ENCODE measurements at regions not wholly inside any gene's neighbourhood (a gene's known extent, or its start where the extent isn't known, plus 50 kb on each side); places are given as distances from the start of the nearest gene placed in this dataset.
A peak's percentile ranks its signal among the peaks of the same experiment; 100 is the strongest.

DNA sequence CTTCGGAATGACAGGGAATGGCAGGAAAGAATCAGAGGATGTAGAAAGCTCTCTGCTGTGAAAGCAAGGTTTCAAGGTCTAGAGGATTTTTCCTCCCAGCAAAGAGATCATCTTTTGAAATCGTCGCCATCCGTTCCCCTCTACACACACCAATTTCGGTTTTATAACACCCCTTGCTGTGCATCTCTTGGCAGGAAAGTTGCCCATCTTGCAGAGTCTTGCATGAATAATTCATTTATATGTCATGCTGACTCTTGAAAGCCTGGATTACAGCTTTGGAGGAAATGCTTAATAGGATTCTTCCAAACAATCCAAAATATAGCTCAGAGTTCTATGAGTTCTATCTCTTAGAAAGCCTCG is 262.7 kb downstream of the CHL1 start:
- no peak for DNase-seq

DNA sequence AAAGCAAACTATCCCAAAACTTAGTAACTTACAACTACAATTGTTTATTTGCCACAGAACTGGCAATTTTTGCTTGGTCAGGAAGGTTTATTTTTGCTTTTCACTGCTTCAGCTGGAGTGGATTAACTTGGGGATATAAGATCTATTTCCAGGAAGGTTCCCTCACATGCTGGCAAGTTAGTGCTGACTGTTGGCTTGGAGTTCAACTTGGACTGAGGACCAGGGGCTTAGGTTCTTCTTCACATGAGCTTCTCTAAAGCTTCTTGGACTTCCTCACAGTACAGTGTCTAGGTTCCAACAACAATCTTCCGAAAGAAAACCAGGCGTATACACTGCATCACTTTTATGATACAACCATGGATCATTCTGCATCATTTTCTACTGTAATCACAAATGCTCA is 264.4 kb downstream of the CHL1 start:
- DNase-seq: no peak

DNA sequence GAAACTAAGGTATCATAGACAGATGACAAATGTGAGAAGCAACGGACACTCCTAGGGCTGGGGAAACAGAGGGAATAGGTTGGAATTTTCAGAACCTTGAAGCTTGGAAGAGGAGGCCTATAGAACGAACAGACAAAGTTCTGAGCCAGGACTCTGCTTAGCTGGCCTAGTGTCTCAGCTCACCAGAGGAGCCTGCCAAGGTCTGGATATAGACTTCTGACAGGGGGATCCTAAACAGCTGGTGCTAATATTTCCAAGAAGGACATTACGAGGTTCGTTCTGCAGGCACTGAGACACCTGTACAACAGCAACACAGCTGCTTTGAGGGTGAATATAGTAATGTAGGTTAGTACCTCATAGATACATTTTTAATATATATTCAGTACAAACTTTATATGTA is 266.3 kb downstream of the CHL1 start:
- DNase-seq: no peak

DNA sequence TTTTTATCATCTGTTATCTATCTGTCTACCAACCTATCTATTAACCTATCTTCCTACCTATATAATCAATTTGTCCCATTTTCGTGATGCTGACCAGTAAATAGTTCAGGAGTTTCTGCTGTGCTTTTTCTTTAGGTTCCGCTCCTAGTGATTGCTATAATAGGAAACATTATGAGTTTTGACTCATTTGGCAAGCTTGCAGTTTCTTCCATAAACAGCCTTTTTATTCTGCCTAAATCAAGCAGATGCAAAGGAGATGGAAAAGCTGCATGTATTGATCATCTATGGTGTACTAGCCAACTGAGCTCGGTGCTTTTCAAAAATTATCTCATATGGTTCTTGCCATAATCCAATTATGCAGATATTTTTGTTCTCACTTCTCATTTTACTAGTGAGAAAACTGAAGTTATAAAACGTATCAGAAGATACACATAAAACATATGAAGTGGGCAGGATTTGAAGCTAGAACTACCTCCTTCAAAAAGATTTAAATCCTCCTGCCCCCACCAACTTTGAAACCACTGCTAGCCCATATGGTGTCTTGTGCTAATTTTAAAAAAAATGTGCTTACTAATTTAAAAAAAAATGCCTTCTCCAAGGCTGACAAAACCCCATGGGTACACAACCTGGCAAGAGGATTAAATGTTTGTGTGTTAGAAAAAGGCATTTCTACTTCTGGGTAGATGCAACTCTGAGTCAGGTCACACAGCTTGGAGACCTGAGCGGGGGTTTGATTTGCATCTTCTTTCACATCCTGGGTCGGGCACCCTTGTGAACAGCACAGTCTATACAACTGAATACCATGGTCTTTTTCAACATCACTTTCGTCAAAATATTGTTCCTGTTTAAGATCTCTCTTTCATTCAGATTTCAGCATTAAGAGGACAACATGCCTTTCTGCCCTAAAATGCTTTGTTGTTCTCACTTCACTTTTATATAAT is 267.0 kb downstream of the CHL1 start:
- DNase-seq: no peak

DNA sequence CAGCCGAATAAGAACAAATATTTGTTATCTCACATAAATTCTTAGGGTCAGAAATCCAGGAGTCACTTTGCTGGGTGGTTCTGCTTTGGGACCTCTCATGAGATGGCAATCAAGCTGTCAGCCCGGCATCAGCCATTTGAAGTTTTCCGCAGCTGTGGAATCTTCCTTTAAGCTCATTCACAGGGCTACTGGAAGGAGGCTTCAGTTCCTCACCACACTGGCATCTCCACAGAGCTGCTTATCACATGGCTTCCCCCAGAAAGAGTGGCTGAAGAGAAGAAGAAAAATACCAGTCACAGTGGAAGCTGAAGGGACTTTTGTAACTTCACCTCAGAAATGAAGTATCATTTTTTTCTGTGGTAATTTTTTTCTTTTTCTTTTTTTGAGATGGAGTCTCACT is 267.7 kb downstream of the CHL1 start:
- no peak for DNase-seq

DNA sequence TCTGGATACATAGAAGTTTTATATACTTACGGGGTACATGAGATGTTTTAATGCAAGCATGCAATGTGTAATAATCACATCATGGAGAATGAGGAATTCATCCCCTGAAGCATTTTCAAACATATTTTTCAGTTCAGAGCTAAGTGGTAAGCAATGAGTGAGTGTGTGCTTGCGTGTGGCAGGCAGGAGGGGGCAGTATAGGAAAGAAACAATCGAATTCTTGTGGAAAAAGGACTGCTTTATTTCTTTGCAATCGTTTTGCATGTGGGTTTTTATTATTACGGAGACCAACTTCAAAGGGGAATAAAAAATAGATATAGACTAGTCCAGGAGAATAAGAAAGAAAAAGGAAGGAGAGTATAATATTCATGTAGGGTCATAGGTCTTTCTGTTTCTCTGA is 271.6 kb downstream of the CHL1 start:
- DNase-seq: peak; percentile 7

DNA sequence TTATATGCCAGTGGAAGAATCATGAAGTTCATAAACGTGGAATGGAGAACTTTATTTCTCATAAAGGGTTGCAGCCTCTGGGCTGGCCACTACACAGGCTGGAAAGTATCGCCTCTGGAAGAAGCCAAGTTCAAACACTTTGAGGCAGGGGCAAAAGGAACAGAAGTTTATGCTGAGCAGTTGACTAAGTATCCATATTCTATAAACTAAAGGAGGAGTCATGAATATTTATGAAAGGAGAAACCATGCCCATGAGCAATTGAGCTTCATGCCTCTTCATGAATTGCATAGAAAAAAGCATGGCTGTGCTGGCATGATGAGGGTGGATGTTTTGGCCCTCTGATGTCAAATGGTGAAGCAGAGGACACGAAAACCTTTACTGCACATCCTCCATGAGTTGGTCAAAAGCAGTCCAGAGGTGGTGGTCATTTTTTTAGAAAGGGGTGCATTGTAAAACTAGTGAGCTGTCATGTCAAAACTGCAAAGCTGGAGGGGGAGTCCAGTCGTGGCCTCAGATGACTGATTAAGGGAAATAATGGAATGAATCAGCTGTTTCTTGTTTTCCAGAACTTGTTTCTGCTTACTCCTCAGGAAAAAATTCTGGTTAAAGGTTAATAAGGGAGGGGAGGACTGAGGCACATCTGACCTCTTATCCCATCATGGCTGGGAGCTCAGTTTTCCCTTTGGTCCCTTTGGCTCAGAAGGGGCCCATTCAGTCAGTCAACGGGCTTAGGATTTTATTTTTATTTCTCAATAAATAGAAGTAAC is 276.7 kb downstream of the CHL1 start:
- DNase-seq: no peak

DNA sequence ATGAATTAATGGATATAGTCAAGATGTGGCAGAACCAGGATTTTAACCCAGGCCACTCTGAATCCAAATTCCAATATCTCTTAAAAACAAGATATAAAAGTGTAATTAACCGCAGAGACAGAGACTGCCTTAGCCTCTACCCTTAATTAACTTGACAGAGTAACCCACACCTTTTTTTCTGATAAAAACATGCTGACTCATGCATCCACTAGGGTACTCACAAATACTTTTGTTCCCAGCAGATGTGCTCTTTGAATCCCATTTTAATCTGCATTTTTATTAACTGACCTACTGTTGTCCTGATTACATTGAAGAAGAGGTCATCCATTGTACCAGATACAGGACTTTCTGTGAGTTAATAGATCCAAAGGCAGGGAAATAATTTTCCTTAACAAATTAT is 278.3 kb downstream of the CHL1 start:
- DNase-seq: no peak

DNA sequence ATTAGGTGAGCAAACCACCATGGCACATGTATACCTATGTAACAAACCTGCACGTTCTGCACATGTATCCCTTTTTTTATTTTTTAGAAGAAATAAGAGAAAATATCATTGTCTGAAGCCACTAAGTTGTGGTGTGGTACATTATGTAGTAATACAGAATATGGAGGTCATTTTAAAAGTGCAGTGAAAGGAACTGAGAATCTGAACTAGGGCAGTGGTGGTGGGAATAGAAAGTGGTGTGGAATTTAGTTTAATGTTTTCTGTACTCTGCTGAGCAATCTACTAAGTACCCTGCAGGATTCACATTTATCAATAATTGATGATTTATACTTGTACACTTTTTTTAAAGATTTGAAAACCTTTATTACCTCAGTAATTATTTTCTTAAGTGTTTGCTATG is 283.5 kb downstream of the CHL1 start:
- no peak for DNase-seq

DNA sequence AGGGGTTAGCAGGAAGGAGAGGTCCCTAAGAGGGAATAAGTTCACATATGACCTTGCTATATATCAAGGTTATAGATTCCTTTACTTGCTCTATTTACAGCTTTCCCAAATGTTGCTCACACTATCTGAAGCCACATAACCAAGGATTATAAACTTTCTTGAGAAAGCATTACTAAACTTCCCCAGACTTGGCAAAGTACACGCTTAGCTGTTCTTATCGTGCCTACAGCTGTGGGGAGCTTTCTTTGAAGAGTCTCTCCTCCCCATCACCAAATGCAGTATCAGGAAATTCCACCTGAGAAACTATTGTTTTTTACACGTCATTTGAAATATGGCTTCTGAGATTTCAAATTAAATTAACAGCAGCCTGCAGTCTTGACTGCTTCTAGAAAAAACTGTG is 284.5 kb downstream of the CHL1 start:
- DNase-seq: no peak

DNA sequence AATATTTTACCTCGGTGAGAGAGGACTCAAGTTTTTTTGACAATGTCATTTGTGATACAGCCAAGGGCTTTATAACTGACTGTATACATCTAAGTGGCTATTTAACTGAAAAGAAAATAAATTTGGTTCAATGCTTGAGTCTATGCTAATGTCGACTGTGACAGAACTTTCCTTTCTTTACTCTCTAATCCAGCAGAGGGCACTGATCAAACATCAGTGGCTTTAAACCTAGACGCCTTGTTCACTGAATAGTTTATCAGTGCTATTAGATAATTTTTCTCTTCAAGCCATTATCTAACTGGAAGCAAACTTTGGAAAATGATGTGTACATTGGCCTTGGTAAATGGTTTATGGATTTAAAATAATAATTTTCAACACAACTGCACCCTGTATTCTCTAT is 285.1 kb downstream of the CHL1 start:
- DNase-seq: peak; percentile 15

DNA sequence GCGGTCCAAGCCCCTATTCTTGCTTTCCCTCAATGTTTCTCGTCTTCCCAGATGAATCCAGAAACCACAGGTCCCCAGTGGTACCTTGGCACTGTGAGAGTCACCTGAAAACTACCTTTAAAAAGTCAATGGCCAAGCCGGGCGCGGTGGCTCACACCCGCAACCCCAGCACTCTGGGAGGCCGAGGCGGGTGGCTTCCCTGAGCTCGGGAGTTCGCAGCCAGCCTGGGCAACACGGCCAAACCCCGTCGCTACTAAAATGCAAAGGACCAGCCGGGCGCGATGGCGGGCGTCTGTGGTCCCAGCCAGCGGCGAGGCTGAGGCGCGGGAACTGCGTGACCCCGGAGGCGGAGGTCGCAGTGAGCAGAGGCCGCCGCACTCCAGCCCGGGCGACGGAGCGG is 285.9 kb downstream of the CHL1 start:
- no peak for DNase-seq

DNA sequence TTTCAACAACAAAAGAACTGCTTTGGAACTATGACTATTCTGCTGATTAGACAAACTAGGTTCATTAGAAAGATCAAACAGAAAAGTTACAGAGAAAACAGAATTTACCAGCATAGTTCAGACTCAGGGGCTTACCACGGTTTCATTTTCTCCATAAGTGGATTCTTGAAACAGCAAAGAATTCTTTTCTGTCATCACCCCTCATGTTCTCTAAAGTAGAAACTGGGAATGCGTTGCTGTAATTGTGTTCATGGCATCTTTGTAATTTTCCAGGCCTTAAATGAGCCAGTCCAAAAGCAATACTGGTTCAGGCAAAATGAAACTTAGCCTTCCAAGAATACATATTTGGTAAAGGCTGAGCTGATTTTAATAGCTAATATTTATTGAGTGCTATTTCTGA is 287.8 kb downstream of the CHL1 start:
- no peak for DNase-seq

DNA sequence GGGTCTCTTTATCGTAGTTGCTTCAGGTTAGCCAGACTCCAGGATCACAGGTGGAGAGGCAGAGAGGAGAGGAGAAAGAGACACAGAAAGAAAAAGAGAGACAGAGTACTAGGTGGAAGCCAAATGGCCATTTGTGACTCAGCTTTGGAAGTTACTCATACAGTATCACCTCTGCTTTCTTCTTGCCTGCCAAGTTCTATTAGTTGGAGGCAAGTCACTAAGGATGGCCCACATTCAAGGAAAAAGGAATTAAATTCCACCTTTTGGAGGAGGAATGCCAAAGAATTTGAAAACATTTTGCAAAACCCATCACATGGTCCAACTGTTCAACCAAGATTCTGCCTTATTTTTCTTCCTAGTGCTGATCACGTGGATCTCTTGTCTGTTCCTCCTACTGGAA is 291.1 kb downstream of the CHL1 start:
- no peak for DNase-seq

DNA sequence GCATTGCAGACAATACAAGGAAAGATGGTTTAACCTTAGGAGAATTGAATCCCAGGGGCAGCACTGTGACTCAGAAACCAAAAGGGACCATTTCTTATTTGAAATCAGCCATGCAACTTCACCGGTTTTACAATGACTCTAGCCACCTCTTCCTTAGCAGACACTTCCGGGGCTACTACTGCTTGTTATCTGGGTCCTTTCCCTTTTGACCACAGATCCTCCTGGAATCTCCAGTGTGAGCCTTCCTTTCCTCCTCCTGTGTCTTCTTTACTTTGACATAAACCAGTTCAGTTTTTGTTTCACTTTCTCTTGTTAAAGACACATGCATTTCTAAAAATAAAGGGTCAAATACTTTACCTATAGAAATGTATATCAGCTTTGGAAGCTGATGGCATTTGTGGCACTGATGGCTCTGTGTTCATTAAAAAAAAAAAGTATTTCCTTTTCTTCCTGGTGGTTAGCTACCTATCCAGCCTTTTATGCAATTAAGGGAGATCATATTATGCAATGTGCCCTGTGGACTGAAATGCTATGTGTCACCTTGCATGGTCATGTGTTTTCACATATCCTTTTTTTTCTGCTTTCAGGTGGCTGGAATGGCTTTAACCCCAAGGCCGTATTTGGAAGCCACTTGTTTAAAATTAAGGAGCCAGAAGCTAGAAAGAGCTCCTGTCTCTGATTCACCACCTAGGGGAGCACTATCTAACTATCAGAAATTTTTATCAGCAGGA is 296.2 kb downstream of the CHL1 start:
- no peak for DNase-seq

DNA sequence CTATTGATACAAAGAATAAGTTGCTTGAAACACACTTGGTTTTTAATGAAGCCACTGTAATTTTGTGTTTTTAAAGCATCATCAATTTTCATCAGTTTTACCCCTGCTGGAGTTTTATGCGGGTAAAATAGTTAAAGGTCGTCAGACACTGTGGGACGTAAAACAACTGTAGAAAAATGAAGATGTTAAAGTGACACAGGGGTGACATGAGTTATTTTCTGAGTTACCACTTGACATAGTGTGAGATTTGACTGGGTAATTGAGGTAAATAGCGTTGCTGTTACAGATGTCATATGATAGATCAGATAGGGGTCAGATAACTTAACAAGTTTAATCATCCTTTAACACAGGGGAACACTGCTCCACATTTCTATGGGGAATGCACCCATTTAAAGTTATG is 297.6 kb downstream of the CHL1 start:
- no peak for DNase-seq

DNA sequence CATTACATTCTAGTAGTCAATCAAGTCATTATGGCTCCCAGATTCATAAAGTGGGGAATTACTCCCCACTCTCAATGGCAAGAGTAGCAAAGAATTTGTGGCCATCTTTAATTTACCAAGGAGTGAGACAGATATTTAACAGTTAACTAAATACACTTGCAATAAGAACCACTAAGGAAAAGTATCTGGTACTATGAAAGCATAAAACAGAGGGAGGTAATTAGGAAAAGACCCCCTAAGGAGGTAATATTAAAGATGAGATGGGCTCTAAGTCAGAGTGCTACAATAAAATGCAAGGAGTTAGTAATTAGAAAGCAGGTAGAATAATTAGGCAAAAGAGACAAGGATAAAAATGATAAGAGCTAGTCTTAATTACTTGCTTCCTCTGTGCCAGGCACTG is 301.9 kb downstream of the CHL1 start:
- DNase-seq: no peak

DNA sequence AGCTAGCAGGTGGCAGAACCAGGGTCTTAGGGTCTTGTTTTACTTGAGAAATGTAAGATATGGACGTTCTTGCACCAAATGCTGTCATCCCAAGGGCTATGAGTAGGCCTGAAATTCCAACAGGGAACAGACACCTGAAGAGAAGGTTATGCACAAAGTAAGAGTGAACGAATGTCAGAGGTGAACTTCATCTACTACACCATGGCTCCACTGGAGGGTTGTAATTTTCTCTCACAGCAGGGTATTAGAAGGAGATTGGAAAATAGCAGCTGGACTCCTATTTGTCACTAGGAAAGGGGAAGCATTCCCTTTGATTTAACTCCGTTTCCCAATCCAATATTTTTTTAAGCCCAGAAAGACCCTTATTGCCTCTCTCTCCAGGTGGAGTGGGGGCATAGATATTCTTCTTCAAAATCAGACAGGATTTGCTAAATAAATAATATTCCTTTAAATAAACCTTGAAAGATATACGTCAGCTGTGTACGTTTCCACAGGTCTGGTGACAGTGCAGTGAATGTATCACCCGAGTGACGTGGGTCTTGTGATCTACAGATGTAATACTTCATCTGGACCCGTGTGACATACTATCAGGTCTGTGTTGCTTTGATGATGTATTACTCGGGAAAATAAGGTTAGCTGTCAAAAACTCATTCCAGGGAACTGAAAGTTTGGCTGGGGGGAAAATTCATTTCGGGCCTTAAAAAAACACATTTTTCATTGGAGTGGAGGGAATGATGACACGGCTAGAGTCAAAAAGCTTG is 302.6 kb downstream of the CHL1 start:
- DNase-seq: no peak

DNA sequence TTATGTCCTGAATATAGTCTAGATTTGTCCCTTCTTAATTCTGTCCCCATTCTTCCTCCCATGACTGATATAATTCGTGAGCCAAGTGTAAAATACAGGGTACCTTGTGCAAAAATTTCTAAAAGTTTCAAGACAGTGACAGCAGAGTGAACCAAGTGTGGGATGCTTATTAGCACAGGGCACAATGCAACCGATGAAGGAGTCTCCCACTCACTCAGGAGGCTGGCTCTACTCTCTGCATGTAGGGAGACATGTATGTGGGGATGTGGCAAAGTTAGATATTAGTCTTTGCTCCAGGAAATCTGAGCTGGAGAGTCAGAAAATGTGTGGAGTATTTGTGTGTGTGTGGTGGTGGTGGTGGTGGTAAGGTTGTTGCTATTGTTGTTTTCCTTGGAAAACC is 305.9 kb downstream of the CHL1 start:
- no peak for DNase-seq

DNA sequence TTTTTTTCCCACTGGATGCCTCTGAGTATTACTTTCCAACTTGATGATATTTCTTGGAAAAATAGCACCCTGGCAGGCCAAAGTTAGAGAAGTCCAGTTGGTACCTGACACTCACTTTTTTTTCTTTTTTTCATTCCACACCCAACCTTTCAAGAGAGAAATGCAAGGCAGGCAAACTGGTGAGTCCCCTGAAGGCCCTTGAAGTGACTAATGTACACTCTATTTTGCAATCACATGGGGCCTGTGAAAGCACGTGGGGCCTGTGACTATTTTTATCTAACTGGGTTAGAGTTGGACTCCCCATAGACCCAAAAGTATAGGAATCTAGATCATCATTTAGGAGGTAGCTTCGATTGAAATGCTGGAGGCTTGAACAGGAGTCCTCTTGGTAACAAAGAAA is 316.7 kb downstream of the CHL1 start:
- DNase-seq: no peak

DNA sequence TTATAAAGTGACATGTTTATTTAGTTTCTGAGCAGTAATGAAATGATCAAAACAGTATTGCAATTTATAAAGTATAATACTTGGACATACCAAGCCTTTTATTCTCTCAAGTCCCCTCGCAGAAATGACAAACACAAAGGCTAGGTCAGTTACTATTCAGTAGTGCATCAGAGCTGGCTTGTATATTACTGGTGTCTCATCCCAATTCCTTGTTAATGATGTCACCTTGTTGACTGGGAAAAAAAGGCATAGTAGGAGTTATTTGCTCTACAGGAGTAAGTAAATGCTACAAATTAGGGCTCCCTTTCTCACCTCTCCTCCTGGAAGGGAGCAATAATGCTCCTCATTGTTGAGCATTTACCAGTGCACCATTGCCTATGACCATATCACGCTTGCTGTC is 317.6 kb downstream of the CHL1 start:
- no peak for DNase-seq

DNA sequence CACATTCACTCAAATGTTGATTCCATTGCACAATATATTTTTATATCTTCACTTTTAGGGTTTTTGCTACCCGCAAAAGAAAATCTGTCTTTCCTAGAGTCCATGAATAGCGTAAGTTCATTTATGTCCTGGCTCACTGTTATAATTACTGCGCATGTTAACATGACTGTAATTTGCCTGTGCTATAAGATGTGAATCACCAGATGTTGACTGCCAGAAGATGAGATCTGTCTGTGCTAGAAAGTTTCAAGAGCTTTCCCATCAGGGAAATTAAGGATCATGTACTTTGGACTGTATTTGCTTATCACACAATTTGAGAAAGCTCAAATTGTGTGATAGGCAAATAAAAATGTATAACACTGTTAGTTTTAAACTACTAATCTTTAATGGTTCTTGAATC is 322.5 kb downstream of the CHL1 start:
- no peak for DNase-seq
